ENCODE measurements at regions not wholly inside any gene's neighbourhood (a gene's known extent, or its start where the extent isn't known, plus 50 kb on each side); places are given as distances from the start of the nearest gene placed in this dataset.

GRCh38 chr22:22759371-22759770 is 115.0 kb downstream of the GGTLC2 start:
- Histone ChIP-seq H3K4me3 (no peak overlapping the region), H3K9me3 (no peaks in the 10 kb centered on the region), H3K36me3 (no peaks in the 10 kb centered on the region), H3K27me3 (no peaks in the 10 kb centered on the region), H3K4me1 (no peaks in the 10 kb centered on the region), H3K27ac (no peak overlapping the region)
- intact Hi-C loops (cut with DNase I; ENCODE audit: low total_unique reads), result no loop called here
- DNase-seq, result no peak
- no peak for TF ChIP-seq POLR2A (IDR thresholded peaks at IDR 0.05)
- TF ChIP-seq CTCF (IDR thresholded peaks at IDR 0.05), result no peak

- no peaks in the 10 kb centered on the region for H3K27me3 ChIP-seq
- no peaks in the 10 kb centered on the region for H3K4me1 ChIP-seq
- intact Hi-C loops (cut with DNase I; ENCODE audit: low total_unique reads), result no loop called here
- H3K9me3 ChIP-seq, result no peaks in the 10 kb centered on the region
- H3K4me3 ChIP-seq, result no peak overlapping the region
- DNase-seq, result no peak
- no peak overlapping the region for H3K27ac ChIP-seq
- TF ChIP-seq POLR2A (IDR thresholded peaks at IDR 0.05), result no peak
- no peak for TF ChIP-seq CTCF (IDR thresholded peaks at IDR 0.05)
- H3K36me3 ChIP-seq, result no peaks in the 10 kb centered on the region
Observed at GRCh38 chr22:22759889-22760546, 115.6 kb downstream of the GGTLC2 start.

- DNase-seq, result no peak
- H3K27me3 ChIP-seq, result no peaks in the 10 kb centered on the region
- no peaks in the 10 kb centered on the region for H3K9me3 ChIP-seq
- no peaks in the 10 kb centered on the region for H3K36me3 ChIP-seq
- H3K4me3 ChIP-seq, result no peak overlapping the region
- no peak overlapping the region for H3K27ac ChIP-seq
- intact Hi-C loops (cut with DNase I; ENCODE audit: low total_unique reads), result no loop called here
- H3K4me1 ChIP-seq, result no peaks in the 10 kb centered on the region
- no peak for TF ChIP-seq POLR2A (IDR thresholded peaks at IDR 0.05)
- no peak for TF ChIP-seq CTCF (IDR thresholded peaks at IDR 0.05)
Observed at GRCh38 chr22:22761606-22761962, 117.2 kb downstream of the GGTLC2 start.

GRCh38 chr22:22761963-22762772 is 117.8 kb downstream of the GGTLC2 start:
- intact Hi-C loops (cut with DNase I; ENCODE audit: low total_unique reads), result no loop called here
- no peaks in the 10 kb centered on the region for H3K9me3 ChIP-seq
- no peaks in the 10 kb centered on the region for H3K27me3 ChIP-seq

More at GRCh38 chr22:22761963-22762772, 117.8 kb downstream of the GGTLC2 start:
- Histone ChIP-seq H3K36me3 (no peaks in the 10 kb centered on the region), H3K4me1 (no peaks in the 10 kb centered on the region), H3K4me3 (no peak overlapping the region), H3K27ac (no peak overlapping the region)
- TF ChIP-seq CTCF (IDR thresholded peaks at IDR 0.05) (no peak), POLR2A (IDR thresholded peaks at IDR 0.05) (no peak)
- DNase-seq, result no peak
